ENCODE measurements at regions not wholly inside any gene's neighbourhood (a gene's known extent, or its start where the extent isn't known, plus 50 kb on each side); places are given as distances from the start of the nearest gene placed in this dataset.
"Not testable (repeated sequence)": the region's sequence is repeated elsewhere in the genome, so short reads cannot be mapped to it uniquely, and the experiment has no call there.

GRCh38 chr10:121393522-121393921 lies 204.7 kb downstream of the FGFR2 start:
- Histone ChIP-seq H3K4me3 (no peak overlapping the region), H3K9me3 (no peaks in the 10 kb centered on the region), H3K4me1 (no peaks in the 10 kb centered on the region), H3K27me3 (no peaks in the 10 kb centered on the region), H3K27ac (no peak overlapping the region), H3K36me3 (no peaks in the 10 kb centered on the region)
- TF ChIP-seq CTCF (IDR thresholded peaks at IDR 0.05) (no peak), POLR2A (IDR thresholded peaks at IDR 0.05) (no peak), POLR2AphosphoS5 (IDR thresholded peaks at IDR 0.05) (no peak), EP300 (IDR thresholded peaks at IDR 0.05; ENCODE audit: low read depth) (no peak)
- in situ Hi-C loops (cut with MboI; ENCODE audit: low pct_ligation_motif_present in 1 of 4, low pct_unique_long_range_greater_than_20kb in 1 of 4, low sequenced_read_pairs in 3 of 4), result no loop called here
- DNase-seq, result no peak
- 82 to 84% methylated on average over 2 to 3 of the region's 3 CpGs for WGBS, 2 donors (ENCODE audit: low coverage in 1 of 2)
- intact Hi-C loops (cut with DNase I; ENCODE audit: low total_unique reads), result no loop called here

DNA sequence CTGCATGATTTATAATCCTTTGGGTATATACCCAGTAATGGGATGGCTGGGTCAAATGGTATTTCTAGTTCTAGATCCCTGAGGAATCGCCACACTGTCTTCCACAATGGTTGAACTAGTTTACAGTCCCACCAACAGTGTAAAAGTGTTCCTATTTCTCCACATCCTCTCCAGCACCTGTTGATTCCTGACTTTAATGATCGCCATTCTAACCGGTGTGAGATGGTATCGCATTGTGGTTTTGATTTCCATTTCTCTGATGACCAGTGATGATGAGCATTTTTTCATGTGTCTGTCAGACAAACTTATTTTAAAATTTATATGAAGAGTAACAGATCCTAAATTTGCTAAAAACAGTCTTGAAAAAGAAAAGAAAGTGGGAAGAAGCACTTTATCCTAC lies 197.7 kb downstream of the FGFR2 start:
- H3K36me3 ChIP-seq; in situ Hi-C loops (cut with MboI; ENCODE audit: low pct_ligation_motif_present in 1 of 4, low pct_unique_long_range_greater_than_20kb in 1 of 4, low sequenced_read_pairs in 3 of 4); H3K9me3 ChIP-seq; H3K27ac ChIP-seq; H3K27me3 ChIP-seq; DNase-seq; intact Hi-C loops (cut with DNase I; ENCODE audit: low total_unique reads); H3K4me1 ChIP-seq; H3K4me3 ChIP-seq: not testable (repeated sequence)
- 95 to 100% methylated on average over 3 to 4 of the region's 4 CpGs for WGBS, 2 donors (ENCODE audit: low coverage in 1 of 2)

- no peak for TF ChIP-seq CTCF (IDR thresholded peaks at IDR 0.05)
- no peak for TF ChIP-seq POLR2A (IDR thresholded peaks at IDR 0.05)
- TF ChIP-seq EP300 (IDR thresholded peaks at IDR 0.05; ENCODE audit: low read depth), result no peak
- TF ChIP-seq POLR2AphosphoS5 (IDR thresholded peaks at IDR 0.05), result no peak
- Histone ChIP-seq H3K4me3 (no peak overlapping the region), H3K4me1 (no peaks in the 10 kb centered on the region), H3K27ac (no peak overlapping the region), H3K9me3 (no peaks in the 10 kb centered on the region), H3K36me3 (no peaks in the 10 kb centered on the region), H3K27me3 (no peaks in the 10 kb centered on the region)
- intact Hi-C loops (cut with DNase I; ENCODE audit: low total_unique reads), result no loop called here
- in situ Hi-C loops (cut with MboI; ENCODE audit: low pct_ligation_motif_present in 1 of 4, low pct_unique_long_range_greater_than_20kb in 1 of 4, low sequenced_read_pairs in 3 of 4), result no loop called here
- DNase-seq, result no peak
- 88 to 91% methylated on average over 5 of the region's 5 CpGs for WGBS, 2 donors (ENCODE audit: low coverage in 1 of 2)
Observed at GRCh38 chr10:121403527-121403926, 194.7 kb downstream of the FGFR2 start.

DNA sequence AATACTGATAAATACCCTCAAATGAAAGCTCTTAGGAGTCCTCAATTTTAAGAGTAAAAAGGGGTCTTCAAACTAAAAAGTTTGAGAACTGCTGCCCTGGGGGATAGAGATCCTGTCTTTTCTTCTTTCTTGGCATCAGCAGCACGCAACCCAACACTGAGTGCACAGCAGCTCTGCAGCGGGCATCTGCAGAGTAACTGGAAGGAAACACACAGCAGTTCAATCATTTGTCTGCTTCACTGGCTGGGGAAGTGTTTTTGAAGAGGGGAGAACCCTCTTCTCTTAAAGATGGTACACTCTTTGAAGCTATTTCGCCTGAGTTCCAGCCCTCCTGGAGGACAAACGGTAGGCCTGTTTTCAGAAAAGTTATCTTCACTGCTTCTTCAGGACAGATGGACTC lies 193.6 kb downstream of the FGFR2 start:
- intact Hi-C loops (cut with DNase I; ENCODE audit: low total_unique reads), result no loop called here
- in situ Hi-C loops (cut with MboI; ENCODE audit: low pct_ligation_motif_present in 1 of 4, low pct_unique_long_range_greater_than_20kb in 1 of 4, low sequenced_read_pairs in 3 of 4), result no loop called here
- no peak overlapping the region for H3K27ac ChIP-seq
- 90% methylated on average over 4 of the region's 4 CpGs; no CpG with 5 or more reads in 1 of the 2 donors for WGBS, 2 donors (ENCODE audit: low coverage in 1 of 2)
- no peaks in the 10 kb centered on the region for H3K27me3 ChIP-seq
- no peak for DNase-seq
- TF ChIP-seq EP300 (IDR thresholded peaks at IDR 0.05; ENCODE audit: low read depth) (no peak), POLR2AphosphoS5 (IDR thresholded peaks at IDR 0.05) (no peak), CTCF (IDR thresholded peaks at IDR 0.05) (no peak), POLR2A (IDR thresholded peaks at IDR 0.05) (no peak)
- H3K36me3 ChIP-seq, result no peaks in the 10 kb centered on the region
- H3K4me3 ChIP-seq, result no peak overlapping the region
- no peaks in the 10 kb centered on the region for H3K4me1 ChIP-seq
- no peaks in the 10 kb centered on the region for H3K9me3 ChIP-seq

GRCh38 chr10:121405096-121405495 lies 193.1 kb downstream of the FGFR2 start:
- no peak for DNase-seq
- Histone ChIP-seq H3K36me3 (no peaks in the 10 kb centered on the region), H3K4me3 (no peak overlapping the region), H3K9me3 (no peaks in the 10 kb centered on the region), H3K27ac (no peak overlapping the region), H3K27me3 (no peaks in the 10 kb centered on the region), H3K4me1 (no peaks in the 10 kb centered on the region)
- TF ChIP-seq EP300 (IDR thresholded peaks at IDR 0.05; ENCODE audit: low read depth), result no peak
- TF ChIP-seq CTCF (IDR thresholded peaks at IDR 0.05), result no peak
- TF ChIP-seq POLR2AphosphoS5 (IDR thresholded peaks at IDR 0.05), result no peak
- TF ChIP-seq POLR2A (IDR thresholded peaks at IDR 0.05), result no peak
- 30 to 47% methylated on average over 2 to 3 of the region's 3 CpGs for WGBS, 2 donors (ENCODE audit: low coverage in 1 of 2)
- intact Hi-C loops (cut with DNase I; ENCODE audit: low total_unique reads) (no loop called here), in situ Hi-C loops (cut with MboI; ENCODE audit: low pct_ligation_motif_present in 1 of 4, low pct_unique_long_range_greater_than_20kb in 1 of 4, low sequenced_read_pairs in 3 of 4) (no loop called here)
